Stomach (tissue), 4 donors: ENCODE measurements at regions not wholly inside any gene's neighbourhood (a gene's known extent, or its start where the extent isn't known, plus 50 kb on each side); places are given as distances from the start of the nearest gene placed in this dataset.

Experiments
- CTCF ChIP-seq, 7 experiments: fragments of 450-650 bp in 4 of 7; fragments of 200-600 bp in 3 of 7; sonication (generic) in 3 of 7; IDR thresholded peaks; one replicate each; pipeline ENCODE4 v1.5.1; 2016 to 2019; ENCODE audit warnings: antibody characterized with exemption in 7 of 7, control low read depth in 2 of 7, mild to moderate bottlenecking in 1 of 7
- POLR2A ChIP-seq, 4 donors: fragments of 450-650 bp; IDR thresholded peaks; one replicate each; pipeline ENCODE4 v1.6.1; 2016; ENCODE audit warnings: antibody characterized with exemption in 4 of 4, control low read depth in 2 of 4, mild to moderate bottlenecking in 1 of 4, moderate library complexity in 1 of 4
- POLR2AphosphoS5 ChIP-seq, 3 donors: sonication (generic); formaldehyde crosslinking; IDR thresholded peaks; one replicate each; pipeline ENCODE4 v1.6.1; 2016; ENCODE audit warnings: antibody characterized with exemption in 3 of 3

DNA sequence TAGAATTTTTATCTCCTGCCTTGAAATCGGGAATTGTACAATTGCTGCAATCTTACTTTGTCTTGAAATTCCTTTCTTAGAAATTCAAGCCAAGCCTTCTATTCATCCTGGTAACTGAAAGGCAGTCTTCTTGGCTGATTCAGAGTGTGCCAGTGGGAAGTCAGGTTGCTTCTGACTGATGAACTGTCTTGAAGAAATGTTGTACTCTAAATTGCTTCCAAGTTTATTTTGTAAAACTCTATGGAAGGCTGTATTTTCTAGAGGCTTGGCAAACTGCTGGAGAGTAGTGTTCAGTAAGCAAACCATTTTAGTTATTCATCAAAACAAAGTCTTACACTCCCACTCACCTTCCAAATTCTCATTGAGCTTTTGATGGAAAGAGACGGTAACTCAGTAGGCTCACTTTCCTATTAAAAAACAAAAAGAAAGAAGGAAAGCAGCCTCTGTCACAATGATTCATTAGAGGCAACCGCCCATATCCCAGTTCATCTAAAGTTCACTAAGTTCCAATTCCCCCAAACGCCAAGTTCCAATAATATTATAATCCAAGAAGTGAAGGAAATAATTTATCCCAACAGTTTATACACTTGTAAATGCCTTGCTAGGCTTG lies 187.9 kb upstream of the MALRD1 start:
- TF ChIP-seq POLR2AphosphoS5 (IDR thresholded peaks at IDR 0.05) (no peak), CTCF (IDR thresholded peaks at IDR 0.05) (no peak), POLR2A (IDR thresholded peaks at IDR 0.05) (no peak)
